H1 (cell line): ENCODE measurements at regions not wholly inside any gene's neighbourhood (a gene's known extent, or its start where the extent isn't known, plus 50 kb on each side); places are given as distances from the start of the nearest gene placed in this dataset.

Experiments used
- CTCF ChIA-PET: fragments of 300-600 bp; sonication (Branson Sonifier 250); formaldehyde crosslinking; loops from one replicate; lab custom pipeline; 2021; ENCODE audit not compliant: partially characterized antibody; lab: Charles Lee
- POLR2A ChIA-PET: fragments of 300-600 bp; sonication (Branson Sonifier 250); formaldehyde crosslinking; loops from one replicate; lab custom pipeline; 2021; ENCODE audit warnings: inconsistent platforms; ENCODE audit not compliant: partially characterized antibody; lab: Charles Lee
- DNase-seq, 2 experiments: peaks; one replicate each; pipeline versions ENCODE4 v3.0.0 to v3.0.0-alpha.2; 2010 to 2022; ENCODE audit warnings: low spot score in 2 of 2, low read depth in 1 of 2, mixed read lengths in 1 of 2
- FAIRE-seq: peaks from 2 replicates; lab custom pipeline; 2011; peaks lifted over from hg19 to GRCh38; lab: Jason Lieb, UNC
- H2AFZ ChIP-seq: 2 replicates; pipeline ENCODE4 v1.8.1; 2012; ENCODE audit warnings: low read length, inconsistent platforms
- H2AK5ac ChIP-seq: 2 replicates; pipeline ENCODE4 v1.6.1; 2013; ENCODE audit warnings: low read depth, low read length
- H2BK120ac ChIP-seq: replicated peaks from 2 replicates; pipeline ENCODE3; 2013; ENCODE audit warnings: low read depth, low read length, inconsistent platforms
- H2BK12ac ChIP-seq: 2 replicates; pipeline ENCODE4 v1.6.1; 2013; ENCODE audit warnings: low read depth, low read length
- H2BK15ac ChIP-seq: 2 replicates; pipeline ENCODE4 v1.6.1; 2013; ENCODE audit warnings: low read length
- H2BK20ac ChIP-seq: 2 replicates; pipeline ENCODE4 v1.6.1; 2013; ENCODE audit warnings: low read length
- H2BK5ac ChIP-seq: 2 replicates; pipeline ENCODE4 v1.6.1; 2013; ENCODE audit warnings: low read depth, low read length
- H3K14ac ChIP-seq: 2 replicates; pipeline ENCODE4 v1.6.1; 2013; ENCODE audit warnings: inconsistent platforms; ENCODE audit not compliant: insufficient read length
- H3K18ac ChIP-seq: 2 replicates; pipeline ENCODE4 v1.6.1; 2013; ENCODE audit warnings: low read length; ENCODE audit errors: extremely low read depth
- H3K23ac ChIP-seq: 2 replicates; pipeline ENCODE4 v1.6.1; 2013; ENCODE audit warnings: inconsistent platforms; ENCODE audit not compliant: insufficient read length
- H3K23me2 ChIP-seq: 2 replicates; pipeline ENCODE4 v1.6.1; 2013; ENCODE audit warnings: low read depth, low read length
- H3K27ac ChIP-seq: 2 replicates; pipeline ENCODE4 v1.6.1; 2011; ENCODE audit warnings: low read depth, low read length, inconsistent platforms
- H3K27me3 ChIP-seq, 4 experiments: replicated peaks in 1 of 4; 1 replicate in 1 of 4; 2 replicates in 3 of 4; pipeline versions ENCODE4 v1.6.1 to v1.8.1; 2011 to 2013; ENCODE audit warnings: low read length in 3 of 4, mild to moderate bottlenecking in 3 of 4, inconsistent platforms in 2 of 4, mixed read lengths in 2 of 4, moderate library complexity in 1 of 4; ENCODE audit not compliant: control insufficient read depth in 3 of 4, insufficient read depth in 3 of 4; ENCODE audit errors: extremely low read depth in 1 of 4
- H3K36me3 ChIP-seq, 4 experiments: 2 replicates each; pipeline versions ENCODE4 v1.6.1 to v1.8.1; 2011 to 2013; ENCODE audit warnings: mild to moderate bottlenecking in 4 of 4, low read length in 3 of 4, moderate library complexity in 2 of 4, control low read depth in 1 of 4, inconsistent platforms in 1 of 4; ENCODE audit not compliant: insufficient read depth in 4 of 4, control insufficient read depth in 2 of 4
- H3K4ac ChIP-seq: replicated peaks from 2 replicates; pipeline ENCODE3; 2013; ENCODE audit warnings: low read length, low read depth, mixed read lengths, inconsistent platforms; ENCODE audit not compliant: insufficient read length
- H3K4me1 ChIP-seq, 4 experiments: replicated peaks in 1 of 4; 1 replicate in 1 of 4; 2 replicates in 3 of 4; pipeline versions ENCODE4 v1.6.1 to v1.8.1; 2011 to 2013; ENCODE audit warnings: low read length in 3 of 4, inconsistent platforms in 2 of 4, mixed read lengths in 1 of 4; ENCODE audit not compliant: insufficient read depth in 4 of 4, control insufficient read depth in 3 of 4
- H3K4me2 ChIP-seq, 2 experiments: 2 replicates each; pipeline versions ENCODE4 v1.6.1 to v1.8.1; 2011 to 2013; ENCODE audit warnings: low read depth in 2 of 2, low read length in 2 of 2, control low read depth in 1 of 2, inconsistent platforms in 1 of 2, mild to moderate bottlenecking in 1 of 2; ENCODE audit not compliant: insufficient read depth in 1 of 2
- H3K4me3 ChIP-seq, 4 experiments: fragments of 200-600, 300-600 bp in 1 of 4; sonication (generic), shearing (Covaris generic), sonication (Bioruptor Twin) in 1 of 4; 2 replicates each; pipeline versions ENCODE4 v1.5.1 to v1.8.1; 2011 to 2016; ENCODE audit warnings: low read length in 4 of 4, low read depth in 3 of 4, control low read depth in 2 of 4, inconsistent platforms in 2 of 4, mild to moderate bottlenecking in 2 of 4, mixed read lengths in 1 of 4, moderate library complexity in 1 of 4; ENCODE audit not compliant: insufficient read depth in 2 of 4; ENCODE audit errors: extremely low read depth in 1 of 4
- H3K56ac ChIP-seq: replicated peaks from 2 replicates; pipeline ENCODE3; 2013; ENCODE audit warnings: low read depth, mild to moderate bottlenecking, mixed read lengths, low read length, inconsistent platforms; ENCODE audit not compliant: insufficient read length
- H3K79me1 ChIP-seq: 2 replicates; pipeline ENCODE4 v1.6.1; 2013; ENCODE audit warnings: low read depth, low read length, control low read depth
- H3K79me2 ChIP-seq, 2 experiments: 2 replicates each; pipeline versions ENCODE4 v1.6.1 to v1.8.1; 2012 to 2013; ENCODE audit warnings: low read length in 2 of 2, mild to moderate bottlenecking in 2 of 2, inconsistent platforms in 1 of 2; ENCODE audit not compliant: insufficient read depth in 2 of 2, control insufficient read depth in 1 of 2
- H3K9ac ChIP-seq, 4 experiments: replicated peaks in 1 of 4; 1 replicate in 1 of 4; 2 replicates in 3 of 4; pipeline versions ENCODE4 v1.6.1 to v1.8.1; 2011 to 2013; ENCODE audit warnings: low read depth in 3 of 4, low read length in 3 of 4, control low read depth in 2 of 4, mild to moderate bottlenecking in 2 of 4, moderate library complexity in 2 of 4, inconsistent platforms in 1 of 4; ENCODE audit errors: extremely low read depth in 1 of 4
- H3K9me3 ChIP-seq, 2 experiments: 2 replicates each; pipeline versions ENCODE4 v1.6.1 to v1.8.1; 2012 to 2013; ENCODE audit warnings: mild to moderate bottlenecking in 2 of 2, moderate library complexity in 2 of 2, control low read depth in 1 of 2, inconsistent platforms in 1 of 2, low read depth in 1 of 2, low read length in 1 of 2, mixed read lengths in 1 of 2; ENCODE audit not compliant: insufficient read depth in 2 of 2
- H4K20me1 ChIP-seq, 2 experiments: replicated peaks in 1 of 2; 2 replicates each; pipeline versions ENCODE3 to v1.8.1; 2011 to 2013; ENCODE audit warnings: inconsistent platforms in 2 of 2, low read length in 2 of 2, mild to moderate bottlenecking in 1 of 2; ENCODE audit not compliant: insufficient read depth in 2 of 2, control insufficient read depth in 1 of 2
- H4K5ac ChIP-seq: 2 replicates; pipeline ENCODE4 v1.6.1; 2013; ENCODE audit warnings: low read length, low read depth, mixed read lengths, inconsistent platforms; ENCODE audit not compliant: insufficient read length
- H4K8ac ChIP-seq: 2 replicates; pipeline ENCODE4 v1.8.0; 2013; ENCODE audit warnings: mild to moderate bottlenecking, moderate library complexity, low read length, inconsistent platforms; ENCODE audit not compliant: insufficient read depth; ENCODE audit errors: extremely low read depth
- H4K91ac ChIP-seq: replicated peaks from 2 replicates; pipeline ENCODE3; 2013; ENCODE audit warnings: low read length, mixed read lengths, inconsistent platforms; ENCODE audit not compliant: insufficient read length
- ASH2L ChIP-seq: fragments of 200-600, 300-600 bp; sonication (generic); IDR thresholded peaks from one replicate; pipeline ENCODE4 v1.7.1; 2017; ENCODE audit warnings: low read length
- CBX5 ChIP-seq: fragments of 300-800, 300-1000 bp; sonication (generic); IDR thresholded peaks from 2 replicates; pipeline ENCODE4 v1.7.1; 2016; ENCODE audit warnings: antibody characterized with exemption, low read length, low read depth
- CTCF ChIP-seq, 3 experiments: IDR thresholded peaks; 1 replicate in 2 of 3; 2 replicates in 1 of 3; pipeline versions ENCODE4 v1.5.1 to v1.6.1; 2011; ENCODE audit warnings: low read length in 3 of 3, mild to moderate bottlenecking in 3 of 3, inconsistent platforms in 2 of 3, low read depth in 1 of 3, moderate library complexity in 1 of 3; ENCODE audit not compliant: insufficient read depth in 1 of 3; ENCODE audit errors: control extremely low read depth in 1 of 3
- EZH2 ChIP-seq: fragments of 200-600 bp; sonication (generic); IDR thresholded peaks from 2 replicates; pipeline ENCODE4 v1.7.1; 2012; ENCODE audit warnings: low read depth, mild to moderate bottlenecking, moderate library complexity, low read length, inconsistent platforms; ENCODE audit not compliant: severe bottlenecking
- KDM5A ChIP-seq: fragments of 200-600 bp; IDR thresholded peaks from 2 replicates; pipeline ENCODE4 v1.7.1; 2012; ENCODE audit warnings: mild to moderate bottlenecking, low read length, inconsistent platforms, mixed read lengths
- PHF8 ChIP-seq: fragments of 200-600 bp; sonication (generic); conservative IDR thresholded peaks from 2 replicates; pipeline ENCODE4 v1.7.1; 2012; ENCODE audit warnings: low read depth, mild to moderate bottlenecking, inconsistent platforms, low read length, moderate library complexity
- POLR2A ChIP-seq, 2 experiments: IDR thresholded peaks; 1 replicate in 1 of 2; 2 replicates in 1 of 2; pipeline ENCODE4 v1.6.1; 2011; ENCODE audit warnings: low read depth in 2 of 2, low read length in 2 of 2, mild to moderate bottlenecking in 2 of 2; ENCODE audit errors: control extremely low read depth in 1 of 2
- RBBP5 ChIP-seq: IDR thresholded peaks from 2 replicates; pipeline ENCODE4 v1.7.1; 2012; ENCODE audit warnings: low read depth, mild to moderate bottlenecking, inconsistent platforms, low read length, moderate library complexity, borderline replicate concordance
- RFX5 ChIP-seq: IDR thresholded peaks from 2 replicates; pipeline ENCODE4 v1.6.1; 2011; ENCODE audit warnings: low read depth, low read length, improper control_type of control experiment, borderline replicate concordance
- SRF ChIP-seq: IDR thresholded peaks from 2 replicates; pipeline ENCODE4 v1.6.1; 2011; ENCODE audit warnings: mild to moderate bottlenecking, low read depth, low read length, moderate library complexity
- TAF7 ChIP-seq: optimal IDR thresholded peaks from 2 replicates; pipeline ENCODE3; 2011; ENCODE audit warnings: low read depth, mild to moderate bottlenecking, inconsistent platforms, low read length, moderate library complexity, borderline replicate concordance
- ZNF274 ChIP-seq: IDR thresholded peaks from 2 replicates; pipeline ENCODE4 v1.7.0; 2012; ENCODE audit warnings: low read length, borderline replicate concordance; ENCODE audit errors: extremely low read depth
- WGBS, 2 experiments: shearing (Covaris generic) in 1 of 2; methylation state at CpG; one replicate each; pipeline versions ENCODE4 v1.1.6 to v1.1.7; 2013 to 2015; ENCODE audit warnings: low lambda C conversion rate in 2 of 2, mixed read lengths in 2 of 2, inconsistent platforms in 1 of 2, low coverage in 1 of 2, missing lambda C conversion rate in 1 of 2; ENCODE audit not compliant: insufficient replicate concordance in 2 of 2, insufficient coverage in 1 of 2, insufficient read length in 1 of 2; ENCODE audit errors: extremely low coverage in 1 of 2, missing lambda C conversion rate in 1 of 2; 5-methylcytosine and 5-hydroxymethylcytosine counted together

DNA sequence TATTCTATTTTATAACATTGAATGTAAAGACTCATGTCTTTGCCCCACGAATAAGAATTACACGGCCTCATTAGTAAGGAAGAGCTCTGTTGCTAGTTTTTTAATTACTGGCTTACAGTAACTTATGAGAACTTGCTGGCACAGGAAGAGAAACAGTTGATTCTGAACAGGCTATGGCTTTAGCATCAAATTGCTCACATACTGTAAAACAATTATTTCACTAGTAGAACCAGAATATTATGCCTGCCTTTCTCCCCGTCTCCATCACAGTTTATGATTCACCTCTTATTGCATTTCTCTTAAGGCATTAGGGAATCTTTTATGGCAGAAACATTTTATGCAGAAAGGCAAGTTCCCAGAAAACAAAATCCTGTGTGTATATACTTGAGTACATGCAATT lies 126.1 kb downstream of the SPRY1 start:
- H4K8ac ChIP-seq = no peak overlapping the region
- no peak overlapping the region for H3K23ac ChIP-seq
- H2BK15ac ChIP-seq = no peak overlapping the region
- no peak overlapping the region for H3K56ac ChIP-seq
- H3K23me2 ChIP-seq = no peaks in the 10 kb centered on the region; the same call in 1 of the 2 replicates
- H2AK5ac ChIP-seq = no peak overlapping the region
- H4K91ac ChIP-seq = no peak overlapping the region
- H3K9me3 ChIP-seq = no peaks in the 10 kb centered on the region
- H2BK5ac ChIP-seq = no peak overlapping the region
- 91% methylated on average over 3 of the region's 3 CpGs; no CpG with 5 or more reads in 1 of the 2 experiments for WGBS, 2 experiments
- no peaks in the 10 kb centered on the region for H3K27me3 ChIP-seq
- no peak for DNase-seq
- no peak for FAIRE-seq
- H2BK20ac ChIP-seq = no peak overlapping the region
- no peaks in the 10 kb centered on the region for H4K20me1 ChIP-seq
- ChIA-PET POLR2A (no interaction called here), CTCF (interaction anchor here (0.9 kb wide), 1 partner anchor 127 kb away, joined by 3 read pairs; no protein-coding TSS in a partner anchor)
- H3K36me3 ChIP-seq = no peaks in the 10 kb centered on the region
- H2BK12ac ChIP-seq = no peak overlapping the region
- no peak overlapping the region for H3K9ac ChIP-seq
- no peak overlapping the region for H2BK120ac ChIP-seq
- no peak overlapping the region for H3K4me2 ChIP-seq
- H3K4ac ChIP-seq = no peak overlapping the region
- H3K18ac ChIP-seq = no peak overlapping the region
- no peak overlapping the region for H4K5ac ChIP-seq
- no peak overlapping the region for H3K27ac ChIP-seq
- no peak overlapping the region for H3K14ac ChIP-seq
- no peaks in the 10 kb centered on the region for H3K4me1 ChIP-seq
- no peak overlapping the region for H2AFZ ChIP-seq
- H3K79me1 ChIP-seq = no peaks in the 10 kb centered on the region
- H3K4me3 ChIP-seq = no peak overlapping the region
- H3K79me2 ChIP-seq = no peaks in the 10 kb centered on the region
- TF ChIP-seq RBBP5 (no peak), RFX5 (no peak), TAF7 (no peak), KDM5A (no peak), PHF8 (no peak), ZNF274 (no peak), CBX5 (no peak), EZH2 (no peak), SRF (no peak), CTCF (IDR thresholded peaks at IDR 0.05; ENCODE audit: control extremely low read depth in 1 of 3, insufficient read depth in 1 of 3, low read depth in 1 of 3, low read length in 3 of 3) (no peak), ASH2L (no peak), POLR2A (IDR thresholded peaks at IDR 0.05; ENCODE audit: control extremely low read depth in 1 of 2, low read depth in 2 of 2, low read length in 2 of 2) (no peak)
